Stimulated activated CD4-positive, alpha-beta T cell treated with anti-CD3 and anti-CD28 coated beads, Interleukin-2, amount 100 ng/mL, for 48 hours (primary cell): ENCODE measurements at regions not wholly inside any gene's neighbourhood (a gene's known extent, or its start where the extent isn't known, plus 50 kb on each side); places are given as distances from the start of the nearest gene placed in this dataset.
"Not testable (repeated sequence)": the region's sequence is repeated elsewhere in the genome, so short reads cannot be mapped to it uniquely, and the experiment has no call there.

Experiments
- DNase-seq, 2 donors: peaks; one replicate each; pipeline ENCODE4 v3.0.0-alpha.2; 2020

DNA sequence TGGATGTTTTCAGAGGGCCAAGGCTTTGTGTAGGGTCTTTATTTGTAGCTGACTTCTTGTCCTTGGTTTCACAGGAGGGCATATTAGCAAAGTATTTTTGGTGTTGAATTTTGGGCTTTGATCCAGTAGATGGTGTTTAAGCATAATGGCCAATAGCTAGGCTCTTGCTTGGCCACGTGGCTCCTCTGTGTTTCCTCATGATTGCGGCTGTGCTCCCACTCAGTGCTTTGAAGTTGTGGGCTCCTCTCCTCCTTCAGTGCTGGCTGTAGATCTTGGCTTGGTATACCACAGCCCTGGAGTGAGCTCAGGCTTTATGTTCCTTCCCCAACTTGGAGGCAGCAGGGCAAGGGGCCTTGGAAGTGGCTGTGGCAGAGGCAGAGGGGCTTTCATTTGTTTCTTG is 107.2 kb upstream of the CENPE start:
- no peak for DNase-seq

DNA sequence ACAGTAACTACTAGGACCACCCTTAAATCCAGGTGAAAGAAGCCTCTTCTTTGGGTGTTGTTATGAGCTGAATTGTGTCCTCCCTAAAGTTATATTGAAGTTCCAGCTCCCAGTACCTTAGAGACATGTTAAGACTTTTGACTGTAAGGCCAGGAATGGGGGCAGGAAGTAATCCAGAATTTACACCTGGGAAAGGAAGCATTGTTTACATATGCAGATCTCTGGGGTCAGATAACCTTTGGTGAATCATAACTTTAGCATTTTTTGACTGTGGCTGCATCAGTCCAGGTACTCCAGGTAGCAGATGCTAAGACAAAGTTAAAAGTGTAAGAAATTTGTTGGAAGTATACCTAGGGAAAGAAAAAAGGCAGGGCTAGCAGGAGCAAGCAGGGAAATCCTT is 104.9 kb upstream of the CENPE start:
- DNase-seq: no peak

DNA sequence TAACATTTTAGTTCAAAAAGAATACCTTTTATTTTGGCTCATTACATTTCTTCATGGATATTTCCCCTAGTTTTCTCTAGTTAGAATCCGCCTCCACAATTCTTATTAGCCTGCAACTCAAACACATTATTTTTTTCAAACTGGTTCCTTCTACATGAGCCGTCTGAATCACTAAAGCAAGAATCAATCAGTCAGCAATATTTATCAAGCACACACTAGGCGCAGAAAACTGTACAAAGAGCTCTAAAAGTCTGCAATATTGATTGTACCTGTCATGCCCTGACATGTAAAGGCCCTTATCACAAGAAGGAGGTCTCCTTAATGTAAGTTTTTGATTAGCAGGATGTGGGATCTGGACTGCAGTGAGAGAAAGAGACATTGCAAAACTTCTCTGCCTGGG is 94.8 kb upstream of the CENPE start:
- no peak for DNase-seq

DNA sequence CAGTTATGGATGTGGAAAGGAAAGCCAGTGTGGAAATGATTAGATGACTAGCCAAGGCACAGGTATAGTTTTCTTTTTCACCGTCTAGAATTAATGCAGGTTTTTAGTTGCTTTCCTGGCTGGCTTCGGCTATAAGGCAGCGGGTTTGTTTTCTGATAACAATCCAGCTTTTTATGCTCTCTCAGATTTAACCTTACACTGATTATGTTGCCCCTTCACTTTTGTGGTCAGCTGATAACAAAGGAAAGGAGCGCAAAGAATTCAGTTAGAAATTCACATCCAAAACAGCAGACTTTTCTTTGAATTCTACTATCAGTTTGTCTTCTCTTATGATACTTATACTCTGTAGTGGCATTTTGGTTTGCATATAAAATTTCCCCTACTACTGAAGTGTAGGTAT is 94.2 kb upstream of the CENPE start:
- DNase-seq: no peak

DNA sequence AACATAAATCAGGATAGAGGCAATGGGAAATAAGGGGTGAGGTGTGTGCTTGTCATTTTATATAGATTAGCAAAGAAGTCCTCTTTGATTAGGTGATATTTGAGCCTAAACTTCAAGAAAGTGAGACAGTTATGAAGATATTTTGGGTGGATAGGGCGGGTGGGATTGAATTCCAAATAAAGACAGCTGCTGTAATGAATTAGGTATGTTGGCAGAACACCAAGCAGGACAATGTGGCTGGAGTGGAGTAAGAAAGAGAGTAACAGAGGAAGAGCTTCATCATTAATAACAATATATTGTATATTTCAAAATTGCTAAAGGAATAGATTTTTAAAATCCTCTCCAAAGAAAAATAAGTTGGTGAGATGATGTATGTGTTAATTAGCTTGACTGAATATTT is 91.0 kb upstream of the CENPE start:
- no peak for DNase-seq

DNA sequence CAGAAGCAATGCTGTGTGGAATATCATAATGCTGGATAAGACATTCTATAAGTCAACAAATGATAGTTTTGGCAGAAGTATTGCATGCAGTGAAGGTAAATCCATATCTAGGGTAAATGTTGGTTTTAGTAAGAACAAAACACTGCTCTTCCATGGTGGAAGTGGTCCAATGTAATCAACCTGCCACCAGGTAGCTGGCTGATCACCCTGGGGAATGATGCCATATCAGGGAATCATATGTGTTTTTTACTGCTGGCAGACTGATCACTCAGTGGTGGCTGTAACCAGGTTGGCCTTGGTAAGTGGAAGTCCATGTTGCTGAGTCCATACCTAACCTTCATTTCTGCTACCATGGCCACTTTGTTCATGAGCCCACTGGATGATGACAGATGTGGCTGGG is 74.0 kb upstream of the CENPE start:
- no peak for DNase-seq

DNA sequence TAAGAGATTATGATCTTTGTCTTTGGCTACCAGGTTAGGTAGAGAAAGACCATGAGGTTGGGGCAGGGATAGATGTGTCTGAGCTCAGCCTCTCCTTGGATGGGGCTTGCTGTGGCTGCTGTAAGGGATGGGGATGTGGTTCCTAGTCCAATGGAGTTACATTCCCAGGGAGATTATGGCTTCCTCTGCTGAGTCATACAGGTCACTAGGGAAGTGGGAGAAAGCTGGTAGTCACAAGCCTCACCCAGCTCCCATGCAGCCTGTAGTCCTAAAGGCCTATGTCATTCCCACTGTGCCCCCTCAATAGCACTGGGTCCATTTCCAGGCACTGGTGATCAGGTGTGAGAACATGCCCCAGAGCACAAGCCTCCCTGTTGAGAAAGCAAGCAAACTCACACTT is 70.6 kb upstream of the CENPE start:
- no peak for DNase-seq

DNA sequence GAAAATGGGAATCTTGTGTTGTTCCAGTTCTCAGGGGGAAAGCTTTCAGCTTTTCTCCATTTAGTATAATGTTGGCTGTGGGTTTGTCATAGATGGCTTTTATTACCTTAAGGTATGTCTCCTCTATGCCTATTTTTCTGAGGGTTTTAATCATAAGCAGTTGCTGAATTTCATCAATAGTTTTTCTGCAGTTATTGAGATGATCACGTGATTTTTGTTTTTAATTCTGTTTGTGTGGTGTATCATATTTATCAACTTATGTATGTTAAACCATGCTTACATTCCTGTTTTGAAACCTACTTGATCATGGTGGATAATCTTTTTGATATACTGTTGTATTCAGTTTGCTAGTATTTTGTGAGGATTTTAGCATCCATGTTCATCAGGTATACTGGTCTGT is 66.8 kb upstream of the CENPE start:
- no peak for DNase-seq

DNA sequence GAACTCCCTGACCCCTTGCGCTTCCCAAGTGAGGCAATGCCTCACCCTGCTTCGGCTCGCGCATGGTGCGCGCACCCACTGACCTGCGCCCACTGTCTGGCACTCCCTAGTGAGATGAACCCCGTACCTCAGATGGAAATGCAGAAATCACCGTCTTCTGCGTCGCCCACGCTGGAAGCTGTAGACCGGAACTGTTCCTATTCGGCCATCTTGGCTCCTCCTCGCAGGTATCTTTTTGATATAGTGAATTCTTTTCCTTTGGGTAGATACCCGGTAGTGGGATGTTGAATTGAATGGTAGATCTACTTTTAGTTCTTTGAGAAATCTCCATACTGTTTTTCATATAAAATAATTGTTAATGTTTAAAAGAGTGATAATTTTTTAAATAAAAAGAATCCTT is 57.9 kb upstream of the CENPE start:
- not testable (repeated sequence) for DNase-seq
